AG04450 (cell line): ENCODE measurements at regions not wholly inside any gene's neighbourhood (a gene's known extent, or its start where the extent isn't known, plus 50 kb on each side); places are given as distances from the start of the nearest gene placed in this dataset.
A peak's percentile ranks its signal among the peaks of the same experiment; 100 is the strongest.

ENCODE experiments used
- CTCF ChIA-PET: fragments of 300-600, 350-600 bp; formaldehyde crosslinking; extraction: SDS; loops from one replicate; lab custom pipeline; 2022; ENCODE audit warnings: antibody characterized with exemption, inconsistent platforms; lab: Charles Lee
- POLR2A ChIA-PET: fragments of 350-600 bp; formaldehyde crosslinking; extraction: SDS; loops from one replicate; lab custom pipeline; 2021; ENCODE audit warnings: antibody characterized with exemption, inconsistent platforms; lab: Yijun Ruan, JAX
- DNase-seq: peaks from one replicate; pipeline ENCODE4 v3.0.0-alpha.2; 2011; ENCODE audit warnings: low read depth, low spot score
- H3K27ac ChIP-seq: one replicate; pipeline ENCODE4 v1.5.1; 2012; ENCODE audit warnings: low read depth, low read length, control low read depth
- H3K27me3 ChIP-seq: one replicate; pipeline ENCODE4 v1.6.0; 2012; ENCODE audit warnings: low read length; ENCODE audit not compliant: control insufficient read depth, insufficient read depth
- H3K4me3 ChIP-seq: 2 replicates; pipeline ENCODE4 v1.5.1; 2011; ENCODE audit warnings: mild to moderate bottlenecking, low read depth, low read length, control low read depth
- H3K9me3 ChIP-seq: 2 replicates; pipeline ENCODE4 v1.5.1; 2012; ENCODE audit warnings: low read length; ENCODE audit not compliant: control insufficient read depth, insufficient read depth
- CTCF ChIP-seq: IDR thresholded peaks from 2 replicates; pipeline ENCODE4 v1.5.1; 2011; ENCODE audit warnings: low read depth, low read length, control low read depth, inconsistent platforms

- DNase-seq = no peak
- H3K27ac ChIP-seq = peak overlapping the region; percentile 57
- no peak overlapping the region for H3K4me3 ChIP-seq
- CTCF ChIA-PET = interaction anchor here (0.6 kb wide), 1 partner anchor 67 kb away, joined by 6 read pairs; the partner anchor contains the start of gene C11orf91
- TF ChIP-seq CTCF = no peak
- POLR2A ChIA-PET = interaction anchor here (0.6 to 1.1 kb wide), 2 partner anchors 13 to 91 kb away, joined by 3 to 4 read pairs; no protein-coding TSS in a partner anchor
- no peaks in the 10 kb centered on the region for H3K27me3 ChIP-seq
- no peaks in the 10 kb centered on the region for H3K9me3 ChIP-seq
These were observed 67.2 kb downstream of the C11orf91 start for GRCh38 chr11:33633251-33634003.

GRCh38 chr11:33631749-33632091 lies 68.9 kb downstream of the C11orf91 start:
- ChIA-PET CTCF (no interaction called here), POLR2A (no interaction called here)
- no peaks in the 10 kb centered on the region for H3K27me3 ChIP-seq
- no peak for TF ChIP-seq CTCF
- no peaks in the 10 kb centered on the region for H3K9me3 ChIP-seq
- no peak overlapping the region for H3K4me3 ChIP-seq
- DNase-seq = no peak
- H3K27ac ChIP-seq = no peak overlapping the region

GRCh38 chr11:33630936-33631748 lies 69.5 kb downstream of the C11orf91 start:
- Histone ChIP-seq H3K27me3 (no peaks in the 10 kb centered on the region), H3K9me3 (no peaks in the 10 kb centered on the region), H3K27ac (no peak overlapping the region), H3K4me3 (no peak overlapping the region)
- DNase-seq = no peak
- ChIA-PET POLR2A (no interaction called here), CTCF (no interaction called here)
- TF ChIP-seq CTCF = no peak

GRCh38 chr11:33624083-33624482 lies 76.5 kb downstream of the C11orf91 start:
- TF ChIP-seq CTCF = no peak
- ChIA-PET CTCF (no interaction called here), POLR2A (no interaction called here)
- Histone ChIP-seq H3K27me3 (no peaks in the 10 kb centered on the region), H3K4me3 (no peak overlapping the region), H3K9me3 (no peaks in the 10 kb centered on the region), H3K27ac (no peak overlapping the region)
- DNase-seq = no peak

- POLR2A ChIA-PET = no interaction called here
- CTCF ChIA-PET = no interaction called here
- no peak overlapping the region for H3K4me3 ChIP-seq
- no peak overlapping the region for H3K27ac ChIP-seq
- H3K27me3 ChIP-seq = no peaks in the 10 kb centered on the region
- TF ChIP-seq CTCF = no peak
- H3K9me3 ChIP-seq = no peaks in the 10 kb centered on the region
- no peak for DNase-seq
These were observed 77.8 kb downstream of the C11orf91 start for GRCh38 chr11:33622806-33623205.
